H1 (cell line): ENCODE measurements at regions not wholly inside any gene's neighbourhood (a gene's known extent, or its start where the extent isn't known, plus 50 kb on each side); places are given as distances from the start of the nearest gene placed in this dataset.

Experiments
- CTCF ChIA-PET: fragments of 300-600 bp; sonication (Branson Sonifier 250); formaldehyde crosslinking; loops from one replicate; lab custom pipeline; 2021; ENCODE audit not compliant: partially characterized antibody; lab: Charles Lee
- POLR2A ChIA-PET: fragments of 300-600 bp; sonication (Branson Sonifier 250); formaldehyde crosslinking; loops from one replicate; lab custom pipeline; 2021; ENCODE audit warnings: inconsistent platforms; ENCODE audit not compliant: partially characterized antibody; lab: Charles Lee
- DNase-seq, 2 experiments: peaks; one replicate each; pipeline versions ENCODE4 v3.0.0 to v3.0.0-alpha.2; 2010 to 2022; ENCODE audit warnings: low spot score in 2 of 2, low read depth in 1 of 2, mixed read lengths in 1 of 2
- FAIRE-seq: peaks from 2 replicates; lab custom pipeline; 2011; peaks lifted over from hg19 to GRCh38; lab: Jason Lieb, UNC
- H2AFZ ChIP-seq: 2 replicates; pipeline ENCODE4 v1.8.1; 2012; ENCODE audit warnings: low read length, inconsistent platforms
- H2AK5ac ChIP-seq: 2 replicates; pipeline ENCODE4 v1.6.1; 2013; ENCODE audit warnings: low read depth, low read length
- H2BK120ac ChIP-seq: replicated peaks from 2 replicates; pipeline ENCODE3; 2013; ENCODE audit warnings: low read depth, low read length, inconsistent platforms
- H2BK12ac ChIP-seq: 2 replicates; pipeline ENCODE4 v1.6.1; 2013; ENCODE audit warnings: low read depth, low read length
- H2BK15ac ChIP-seq: 2 replicates; pipeline ENCODE4 v1.6.1; 2013; ENCODE audit warnings: low read length
- H2BK20ac ChIP-seq: 2 replicates; pipeline ENCODE4 v1.6.1; 2013; ENCODE audit warnings: low read length
- H2BK5ac ChIP-seq: 2 replicates; pipeline ENCODE4 v1.6.1; 2013; ENCODE audit warnings: low read depth, low read length
- H3K14ac ChIP-seq: 2 replicates; pipeline ENCODE4 v1.6.1; 2013; ENCODE audit warnings: inconsistent platforms; ENCODE audit not compliant: insufficient read length
- H3K18ac ChIP-seq: 2 replicates; pipeline ENCODE4 v1.6.1; 2013; ENCODE audit warnings: low read length; ENCODE audit errors: extremely low read depth
- H3K23ac ChIP-seq: 2 replicates; pipeline ENCODE4 v1.6.1; 2013; ENCODE audit warnings: inconsistent platforms; ENCODE audit not compliant: insufficient read length
- H3K23me2 ChIP-seq: 2 replicates; pipeline ENCODE4 v1.6.1; 2013; ENCODE audit warnings: low read depth, low read length
- H3K27ac ChIP-seq: 2 replicates; pipeline ENCODE4 v1.6.1; 2011; ENCODE audit warnings: low read depth, low read length, inconsistent platforms
- H3K27me3 ChIP-seq, 4 experiments: replicated peaks in 1 of 4; 1 replicate in 1 of 4; 2 replicates in 3 of 4; pipeline versions ENCODE4 v1.6.1 to v1.8.1; 2011 to 2013; ENCODE audit warnings: low read length in 3 of 4, mild to moderate bottlenecking in 3 of 4, inconsistent platforms in 2 of 4, mixed read lengths in 2 of 4, moderate library complexity in 1 of 4; ENCODE audit not compliant: control insufficient read depth in 3 of 4, insufficient read depth in 3 of 4; ENCODE audit errors: extremely low read depth in 1 of 4
- H3K36me3 ChIP-seq, 4 experiments: 2 replicates each; pipeline versions ENCODE4 v1.6.1 to v1.8.1; 2011 to 2013; ENCODE audit warnings: mild to moderate bottlenecking in 4 of 4, low read length in 3 of 4, moderate library complexity in 2 of 4, control low read depth in 1 of 4, inconsistent platforms in 1 of 4; ENCODE audit not compliant: insufficient read depth in 4 of 4, control insufficient read depth in 2 of 4
- H3K4ac ChIP-seq: replicated peaks from 2 replicates; pipeline ENCODE3; 2013; ENCODE audit warnings: low read length, low read depth, mixed read lengths, inconsistent platforms; ENCODE audit not compliant: insufficient read length
- H3K4me1 ChIP-seq, 4 experiments: replicated peaks in 1 of 4; 1 replicate in 1 of 4; 2 replicates in 3 of 4; pipeline versions ENCODE4 v1.6.1 to v1.8.1; 2011 to 2013; ENCODE audit warnings: low read length in 3 of 4, inconsistent platforms in 2 of 4, mixed read lengths in 1 of 4; ENCODE audit not compliant: insufficient read depth in 4 of 4, control insufficient read depth in 3 of 4
- H3K4me2 ChIP-seq, 2 experiments: 2 replicates each; pipeline versions ENCODE4 v1.6.1 to v1.8.1; 2011 to 2013; ENCODE audit warnings: low read depth in 2 of 2, low read length in 2 of 2, control low read depth in 1 of 2, inconsistent platforms in 1 of 2, mild to moderate bottlenecking in 1 of 2; ENCODE audit not compliant: insufficient read depth in 1 of 2
- H3K4me3 ChIP-seq, 4 experiments: fragments of 200-600, 300-600 bp in 1 of 4; sonication (generic), shearing (Covaris generic), sonication (Bioruptor Twin) in 1 of 4; 2 replicates each; pipeline versions ENCODE4 v1.5.1 to v1.8.1; 2011 to 2016; ENCODE audit warnings: low read length in 4 of 4, low read depth in 3 of 4, control low read depth in 2 of 4, inconsistent platforms in 2 of 4, mild to moderate bottlenecking in 2 of 4, mixed read lengths in 1 of 4, moderate library complexity in 1 of 4; ENCODE audit not compliant: insufficient read depth in 2 of 4; ENCODE audit errors: extremely low read depth in 1 of 4
- H3K56ac ChIP-seq: replicated peaks from 2 replicates; pipeline ENCODE3; 2013; ENCODE audit warnings: low read depth, mild to moderate bottlenecking, mixed read lengths, low read length, inconsistent platforms; ENCODE audit not compliant: insufficient read length
- H3K79me1 ChIP-seq: 2 replicates; pipeline ENCODE4 v1.6.1; 2013; ENCODE audit warnings: low read depth, low read length, control low read depth
- H3K79me2 ChIP-seq, 2 experiments: 2 replicates each; pipeline versions ENCODE4 v1.6.1 to v1.8.1; 2012 to 2013; ENCODE audit warnings: low read length in 2 of 2, mild to moderate bottlenecking in 2 of 2, inconsistent platforms in 1 of 2; ENCODE audit not compliant: insufficient read depth in 2 of 2, control insufficient read depth in 1 of 2
- H3K9ac ChIP-seq, 4 experiments: replicated peaks in 1 of 4; 1 replicate in 1 of 4; 2 replicates in 3 of 4; pipeline versions ENCODE4 v1.6.1 to v1.8.1; 2011 to 2013; ENCODE audit warnings: low read depth in 3 of 4, low read length in 3 of 4, control low read depth in 2 of 4, mild to moderate bottlenecking in 2 of 4, moderate library complexity in 2 of 4, inconsistent platforms in 1 of 4; ENCODE audit errors: extremely low read depth in 1 of 4
- H3K9me3 ChIP-seq, 2 experiments: 2 replicates each; pipeline versions ENCODE4 v1.6.1 to v1.8.1; 2012 to 2013; ENCODE audit warnings: mild to moderate bottlenecking in 2 of 2, moderate library complexity in 2 of 2, control low read depth in 1 of 2, inconsistent platforms in 1 of 2, low read depth in 1 of 2, low read length in 1 of 2, mixed read lengths in 1 of 2; ENCODE audit not compliant: insufficient read depth in 2 of 2
- H4K20me1 ChIP-seq, 2 experiments: replicated peaks in 1 of 2; 2 replicates each; pipeline versions ENCODE3 to v1.8.1; 2011 to 2013; ENCODE audit warnings: inconsistent platforms in 2 of 2, low read length in 2 of 2, mild to moderate bottlenecking in 1 of 2; ENCODE audit not compliant: insufficient read depth in 2 of 2, control insufficient read depth in 1 of 2
- H4K5ac ChIP-seq: 2 replicates; pipeline ENCODE4 v1.6.1; 2013; ENCODE audit warnings: low read length, low read depth, mixed read lengths, inconsistent platforms; ENCODE audit not compliant: insufficient read length
- H4K8ac ChIP-seq: 2 replicates; pipeline ENCODE4 v1.8.0; 2013; ENCODE audit warnings: mild to moderate bottlenecking, moderate library complexity, low read length, inconsistent platforms; ENCODE audit not compliant: insufficient read depth; ENCODE audit errors: extremely low read depth
- H4K91ac ChIP-seq: replicated peaks from 2 replicates; pipeline ENCODE3; 2013; ENCODE audit warnings: low read length, mixed read lengths, inconsistent platforms; ENCODE audit not compliant: insufficient read length
- BACH1 ChIP-seq: IDR thresholded peaks from 2 replicates; pipeline ENCODE4 v1.6.1; 2012; ENCODE audit warnings: low read length, improper control_type of control experiment
- CHD1 ChIP-seq: IDR thresholded peaks from 2 replicates; pipeline ENCODE4 v1.6.1; 2012; ENCODE audit warnings: low read depth, low read length, improper control_type of control experiment
- CREB1 ChIP-seq: IDR thresholded peaks from 2 replicates; pipeline ENCODE4 v1.6.1; 2012; ENCODE audit warnings: inconsistent platforms
- CTBP2 ChIP-seq: IDR thresholded peaks from 2 replicates; pipeline ENCODE4 v1.7.0; 2011; ENCODE audit warnings: borderline replicate concordance, mild to moderate bottlenecking, moderate library complexity, mixed read lengths, low read length; ENCODE audit not compliant: insufficient read depth, insufficient read length
- JUN ChIP-seq: IDR thresholded peaks from 2 replicates; pipeline ENCODE4 v1.6.1; 2011; ENCODE audit warnings: low read depth, mild to moderate bottlenecking, improper control_type of control experiment, low read length
- JUND ChIP-seq: IDR thresholded peaks from 2 replicates; pipeline ENCODE4 v1.6.1; 2011; ENCODE audit warnings: mild to moderate bottlenecking, improper control_type of control experiment, low read length
- WGBS, 2 experiments: shearing (Covaris generic) in 1 of 2; methylation state at CpG; one replicate each; pipeline versions ENCODE4 v1.1.6 to v1.1.7; 2013 to 2015; ENCODE audit warnings: low lambda C conversion rate in 2 of 2, mixed read lengths in 2 of 2, inconsistent platforms in 1 of 2, low coverage in 1 of 2, missing lambda C conversion rate in 1 of 2; ENCODE audit not compliant: insufficient replicate concordance in 2 of 2, insufficient coverage in 1 of 2, insufficient read length in 1 of 2; ENCODE audit errors: extremely low coverage in 1 of 2, missing lambda C conversion rate in 1 of 2; 5-methylcytosine and 5-hydroxymethylcytosine counted together

DNA sequence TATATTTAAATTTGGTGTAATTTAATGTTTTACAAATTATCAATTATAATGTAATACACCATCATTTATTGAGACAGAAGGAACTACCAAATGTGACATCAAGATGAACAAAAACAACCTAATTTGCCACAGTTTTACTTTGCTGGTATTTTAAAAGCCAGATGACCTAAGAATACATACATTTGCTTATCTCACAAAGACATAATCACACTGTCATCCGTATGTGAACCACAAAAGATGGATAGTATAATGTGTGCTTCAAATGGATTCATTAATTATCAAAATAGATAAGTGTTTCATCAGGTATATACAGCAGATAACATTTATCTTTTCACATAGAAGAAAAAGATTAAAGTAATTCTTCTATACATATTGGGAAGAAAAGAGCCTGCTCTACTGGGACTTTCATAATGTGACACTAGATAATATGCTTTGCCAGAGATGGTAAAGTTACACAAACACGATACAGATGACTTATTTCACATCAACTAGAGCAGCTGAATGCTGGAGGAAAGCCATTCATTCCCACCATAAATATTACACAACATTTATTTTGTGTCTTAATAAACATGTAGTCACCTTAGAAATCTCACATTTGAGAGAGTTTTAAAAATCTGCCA lies 278.5 kb downstream of the ISL1 start:
- H3K27ac ChIP-seq = no peak overlapping the region
- no peaks in the 10 kb centered on the region for H3K36me3 ChIP-seq
- H2AFZ ChIP-seq = no peak overlapping the region
- H2BK15ac ChIP-seq = no peak overlapping the region
- no peak overlapping the region for H2BK20ac ChIP-seq
- FAIRE-seq = no peak
- H3K79me1 ChIP-seq = no peaks in the 10 kb centered on the region
- H3K23me2 ChIP-seq = no peaks in the 10 kb centered on the region
- H4K8ac ChIP-seq = no peak overlapping the region
- no peaks in the 10 kb centered on the region for H3K9me3 ChIP-seq
- no peaks in the 10 kb centered on the region for H4K20me1 ChIP-seq
- no peak overlapping the region for H4K91ac ChIP-seq
- H4K5ac ChIP-seq = no peak overlapping the region
- H3K14ac ChIP-seq = no peak overlapping the region
- no peak overlapping the region for H2BK120ac ChIP-seq
- H3K4me1 ChIP-seq = no peaks in the 10 kb centered on the region
- no peaks in the 10 kb centered on the region for H3K79me2 ChIP-seq
- H3K18ac ChIP-seq = no peak overlapping the region
- WGBS, 2 experiments = 92% methylated on average over 2 of the region's 2 CpGs; no CpG with 5 or more reads in 1 of the 2 experiments
- no peak overlapping the region for H3K4me3 ChIP-seq
- no peak overlapping the region for H2BK5ac ChIP-seq
- H3K56ac ChIP-seq = no peak overlapping the region
- H3K9ac ChIP-seq = no peak overlapping the region
- H2AK5ac ChIP-seq = no peak overlapping the region
- no peak overlapping the region for H2BK12ac ChIP-seq
- no peak overlapping the region for H3K23ac ChIP-seq
- ChIA-PET POLR2A (no interaction called here), CTCF (no interaction called here)
- no peak overlapping the region for H3K4me2 ChIP-seq
- DNase-seq = no peak
- H3K4ac ChIP-seq = no peak overlapping the region
- no peaks in the 10 kb centered on the region for H3K27me3 ChIP-seq
- TF ChIP-seq JUND = no peak
- no peak for TF ChIP-seq BACH1
- TF ChIP-seq JUN = no peak
- no peak for TF ChIP-seq CHD1
- no peak for TF ChIP-seq CTBP2
- TF ChIP-seq CREB1 = no peak
